DMS 273 treated with DMSO at 0.1 percent for 48 hours (cell line): ENCODE measurements at regions not wholly inside any gene's neighbourhood (a gene's known extent, or its start where the extent isn't known, plus 50 kb on each side); places are given as distances from the start of the nearest gene placed in this dataset.
"Not testable (repeated sequence)": the region's sequence is repeated elsewhere in the genome, so short reads cannot be mapped to it uniquely, and the experiment has no call there.

ENCODE experiments used
- DNase-seq: peaks from one replicate; lab custom pipeline; 2025; lab: John Stamatoyannopoulos, UW

- peak; percentile 39 for DNase-seq
These were observed 492.4 kb downstream of the PLCL1 start for GRCh38 chr2:198296665-198297308.

- DNase-seq, result no peak
These were observed 488.9 kb downstream of the PLCL1 start for GRCh38 chr2:198293281-198293680.

- DNase-seq, result no peak
These were observed 485.4 kb downstream of the PLCL1 start for GRCh38 chr2:198289811-198290210.

GRCh38 chr2:198287706-198288105 is 483.3 kb downstream of the PLCL1 start:
- DNase-seq, result no peak

- no peak for DNase-seq
These were observed 480.8 kb downstream of the PLCL1 start for GRCh38 chr2:198285216-198285615.

- no peak for DNase-seq
These were observed 478.8 kb downstream of the PLCL1 start for GRCh38 chr2:198283146-198283545.

GRCh38 chr2:198282061-198282460 is 477.7 kb downstream of the PLCL1 start:
- no peak for DNase-seq

GRCh38 chr2:198280145-198280544 is 475.8 kb downstream of the PLCL1 start:
- DNase-seq, result no peak

- DNase-seq, result no peak
These were observed 474.6 kb downstream of the PLCL1 start for GRCh38 chr2:198279026-198279425.

- DNase-seq, result no peak
These were observed 472.8 kb downstream of the PLCL1 start for GRCh38 chr2:198277181-198277580.

- no peak for DNase-seq
These were observed 469.3 kb downstream of the PLCL1 start for GRCh38 chr2:198273660-198274059.

GRCh38 chr2:198270157-198270556 is 465.8 kb downstream of the PLCL1 start:
- DNase-seq, result not testable (repeated sequence)

- DNase-seq, result no peak
These were observed 464.1 kb downstream of the PLCL1 start for GRCh38 chr2:198268519-198268918.

- DNase-seq, result no peak
These were observed 455.1 kb downstream of the PLCL1 start for GRCh38 chr2:198259496-198259895.

- no peak for DNase-seq
These were observed 450.2 kb downstream of the PLCL1 start for GRCh38 chr2:198254536-198255090.

- no peak for DNase-seq
These were observed 449.6 kb downstream of the PLCL1 start for GRCh38 chr2:198253995-198254394.

GRCh38 chr2:198252472-198252871 is 448.1 kb downstream of the PLCL1 start:
- no peak for DNase-seq

GRCh38 chr2:198242093-198242492 is 437.7 kb downstream of the PLCL1 start:
- DNase-seq, result no peak

GRCh38 chr2:198238429-198238828 is 434.0 kb downstream of the PLCL1 start:
- no peak for DNase-seq

GRCh38 chr2:198236338-198236737 is 431.9 kb downstream of the PLCL1 start:
- DNase-seq, result no peak

GRCh38 chr2:198232281-198232680 is 427.9 kb downstream of the PLCL1 start:
- DNase-seq, result no peak

- no peak for DNase-seq
These were observed 427.2 kb downstream of the PLCL1 start for GRCh38 chr2:198231562-198231961.

GRCh38 chr2:198220763-198221610 is 416.6 kb downstream of the PLCL1 start:
- DNase-seq, result no peak
